H9 (cell line): ENCODE measurements at regions not wholly inside any gene's neighbourhood (a gene's known extent, or its start where the extent isn't known, plus 50 kb on each side); places are given as distances from the start of the nearest gene placed in this dataset.

Experiments
- DNase-seq: peaks from one replicate; pipeline ENCODE4 v3.0.0-alpha.2; 2017
- H2AFZ ChIP-seq: one replicate; pipeline ENCODE4 v1.6.1; 2013; ENCODE audit warnings: mild to moderate bottlenecking, low read length, control low read depth, moderate library complexity
- H2AK5ac ChIP-seq: 2 replicates; pipeline ENCODE4 v1.6.1; 2013; ENCODE audit warnings: low read length, control low read depth, mixed read lengths; ENCODE audit not compliant: insufficient read length
- H2BK120ac ChIP-seq: one replicate; pipeline ENCODE4 v1.6.1; 2013; ENCODE audit warnings: low read depth, mild to moderate bottlenecking, low read length, control low read depth, inconsistent platforms; ENCODE audit not compliant: poor library complexity, severe bottlenecking
- H2BK12ac ChIP-seq: 2 replicates; pipeline ENCODE4 v1.6.1; 2013; ENCODE audit warnings: low read length, control low read depth, mixed read lengths, low read depth; ENCODE audit not compliant: insufficient read length
- H2BK15ac ChIP-seq: 2 replicates; pipeline ENCODE4 v1.6.1; 2013; ENCODE audit warnings: low read depth, low read length, control low read depth
- H2BK20ac ChIP-seq: one replicate; pipeline ENCODE4 v1.6.1; 2013; ENCODE audit warnings: low read depth, mild to moderate bottlenecking, low read length, control low read depth, inconsistent platforms; ENCODE audit not compliant: poor library complexity, severe bottlenecking
- H2BK5ac ChIP-seq: 2 replicates; pipeline ENCODE4 v1.6.1; 2013; ENCODE audit warnings: low read length, control low read depth, mixed read lengths; ENCODE audit not compliant: insufficient read length
- H3K14ac ChIP-seq: 2 replicates; pipeline ENCODE4 v1.6.1; 2013; ENCODE audit warnings: low read length, control low read depth; ENCODE audit not compliant: insufficient read depth
- H3K18ac ChIP-seq: 2 replicates; pipeline ENCODE4 v1.6.1; 2013; ENCODE audit warnings: low read depth, mild to moderate bottlenecking, mixed read lengths, low read length, control low read depth; ENCODE audit not compliant: insufficient read length
- H3K23ac ChIP-seq: 2 replicates; pipeline ENCODE4 v1.6.1; 2013; ENCODE audit warnings: low read length, control low read depth, mixed read lengths, low read depth; ENCODE audit not compliant: insufficient read length
- H3K23me2 ChIP-seq: 2 replicates; pipeline ENCODE4 v1.6.1; 2013; ENCODE audit warnings: low read depth, mild to moderate bottlenecking, mixed read lengths, low read length, control low read depth; ENCODE audit not compliant: insufficient read length, poor library complexity, severe bottlenecking
- H3K27ac ChIP-seq: 2 replicates; pipeline ENCODE4 v1.5.1; 2013; ENCODE audit warnings: low read length, control low read depth, mixed read lengths, low read depth; ENCODE audit not compliant: insufficient read length
- H3K27me3 ChIP-seq: 2 replicates; pipeline ENCODE4 v1.6.1; 2013; ENCODE audit warnings: low read length, control low read depth, inconsistent platforms; ENCODE audit not compliant: insufficient read depth
- H3K4ac ChIP-seq: 2 replicates; pipeline ENCODE4 v1.6.1; 2013; ENCODE audit warnings: low read depth, mild to moderate bottlenecking, control low read depth, inconsistent platforms, low read length, moderate library complexity
- H3K4me1 ChIP-seq: 2 replicates; pipeline ENCODE4 v1.6.1; 2013; ENCODE audit warnings: low read length, control low read depth, inconsistent platforms; ENCODE audit not compliant: insufficient read depth
- H3K4me2 ChIP-seq: 2 replicates; pipeline ENCODE4 v1.6.1; 2013; ENCODE audit warnings: low read length, control low read depth, mixed read lengths; ENCODE audit not compliant: insufficient read length, insufficient read depth
- H3K56ac ChIP-seq: 2 replicates; pipeline ENCODE4 v1.6.1; 2013; ENCODE audit warnings: low read depth, mild to moderate bottlenecking, mixed read lengths, low read length, control low read depth; ENCODE audit not compliant: insufficient read length
- H3K79me1 ChIP-seq: 2 replicates; pipeline ENCODE4 v1.6.1; 2013; ENCODE audit warnings: low read depth, mild to moderate bottlenecking, moderate library complexity, low read length, control low read depth, inconsistent platforms; ENCODE audit not compliant: insufficient read depth, poor library complexity, severe bottlenecking
- H3K79me2 ChIP-seq: 2 replicates; pipeline ENCODE4 v1.6.1; 2013; ENCODE audit warnings: low read length, control low read depth, inconsistent platforms; ENCODE audit not compliant: insufficient read depth
- H3K9ac ChIP-seq: 2 replicates; pipeline ENCODE4 v1.6.1; 2013; ENCODE audit warnings: low read length, control low read depth, mixed read lengths; ENCODE audit not compliant: insufficient read length; ENCODE audit errors: extremely low read depth
- H3K9me3 ChIP-seq: one replicate; pipeline ENCODE4 v1.6.1; 2013; ENCODE audit warnings: low read depth, low read length, inconsistent platforms; ENCODE audit not compliant: control insufficient read depth
- H3T11ph ChIP-seq: one replicate; pipeline ENCODE4 v1.6.1; 2013; ENCODE audit warnings: mild to moderate bottlenecking, low read length, control low read depth, inconsistent platforms
- H4K20me1 ChIP-seq: one replicate; pipeline ENCODE4 v1.6.1; 2013; ENCODE audit not compliant: control insufficient read depth, insufficient read length, insufficient read depth
- H4K5ac ChIP-seq: 2 replicates; pipeline ENCODE4 v1.6.1; 2013; ENCODE audit warnings: low read depth, mild to moderate bottlenecking, mixed read lengths, low read length, control low read depth; ENCODE audit not compliant: insufficient read length
- H4K8ac ChIP-seq: replicated peaks from 2 replicates; pipeline ENCODE4 v1.6.1; 2013; ENCODE audit warnings: low read length, control low read depth, mixed read lengths, low read depth; ENCODE audit not compliant: insufficient read length
- H4K91ac ChIP-seq: 2 replicates; pipeline ENCODE4 v1.6.1; 2013; ENCODE audit warnings: low read depth, mild to moderate bottlenecking, moderate library complexity, mixed read lengths, low read length, control low read depth; ENCODE audit not compliant: insufficient read length
- H3K27ac Mint-ChIP-seq, 3 experiments: 2 replicates in 2 of 3; 3 replicates in 1 of 3; pipeline ENCODE4 v1.8.0; 2020 to 2021; ENCODE audit warnings: mixed read lengths in 3 of 3, mild to moderate bottlenecking in 1 of 3, moderate library complexity in 1 of 3
- H3K27me3 Mint-ChIP-seq: 2 replicates; pipeline ENCODE4 v1.8.0; 2021; ENCODE audit warnings: low read depth, mild to moderate bottlenecking, moderate library complexity, mixed read lengths
- H3K36me3 Mint-ChIP-seq, 3 experiments: 2 replicates in 2 of 3; 3 replicates in 1 of 3; pipeline ENCODE4 v1.8.0; 2020 to 2021; ENCODE audit warnings: low read depth in 3 of 3, mixed read lengths in 3 of 3; ENCODE audit not compliant: insufficient read depth in 1 of 3
- H3K4me1 Mint-ChIP-seq, 2 experiments: 2 replicates each; pipeline ENCODE4 v1.8.0; 2020; ENCODE audit warnings: mixed read lengths in 2 of 2
- H3K4me3 Mint-ChIP-seq, 2 experiments: 2 replicates in 1 of 2; 3 replicates in 1 of 2; pipeline ENCODE4 v1.8.0; 2020 to 2021; ENCODE audit warnings: mild to moderate bottlenecking in 2 of 2, mixed read lengths in 2 of 2, moderate library complexity in 1 of 2
- H3K9me3 Mint-ChIP-seq, 2 experiments: 2 replicates in 1 of 2; 3 replicates in 1 of 2; pipeline ENCODE4 v1.8.0; 2020; ENCODE audit warnings: mild to moderate bottlenecking in 2 of 2, mixed read lengths in 2 of 2, moderate library complexity in 1 of 2
- CTCF ChIP-seq: fragments of 200-600 bp; sonication (generic); conservative IDR thresholded peaks from 3 replicates; pipeline ENCODE4 v1.8.0; 2021; ENCODE audit warnings: antibody characterized with exemption, mild to moderate bottlenecking
- WGBS: extraction: QIAGEN DNeasy Blood & Tissue Kit; methylation state at CpG from one replicate; pipeline ENCODE4 v1.1.7; 2013; ENCODE audit warnings: missing lambda C conversion rate, low lambda C conversion rate, mixed read lengths; ENCODE audit not compliant: insufficient read length; ENCODE audit errors: extremely low coverage; 5-methylcytosine and 5-hydroxymethylcytosine counted together

DNA sequence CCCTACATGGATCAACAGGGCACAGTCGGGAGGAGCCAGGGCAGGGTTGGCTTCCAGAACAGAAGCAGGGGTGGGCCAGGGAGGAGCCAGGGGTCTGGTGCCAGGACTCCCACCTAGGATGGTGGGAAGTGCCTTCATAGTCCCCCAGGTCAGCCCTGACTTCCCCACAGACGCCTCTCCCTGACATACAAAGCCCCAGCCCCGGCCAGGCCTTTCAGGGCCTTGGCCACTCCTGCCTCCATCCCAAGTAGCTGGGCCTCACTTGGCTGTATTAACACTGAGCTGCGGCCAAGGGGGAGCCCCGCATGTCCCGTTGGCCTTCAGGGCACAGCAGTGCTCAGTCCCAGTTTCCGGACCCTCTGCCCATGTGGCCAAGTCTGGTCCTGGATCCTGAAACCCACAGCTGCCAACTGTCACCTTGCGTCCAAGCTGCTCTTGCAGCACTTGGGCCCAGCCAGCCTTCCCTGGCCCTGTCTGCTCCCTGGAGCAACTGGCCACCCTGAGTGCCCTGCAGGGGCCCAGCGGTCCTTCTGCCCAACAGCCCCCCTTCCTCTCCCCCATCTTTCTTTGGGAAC lies 627.8 kb downstream of the MATN1 start:
- Histone ChIP-seq H3K27ac (no peak overlapping the region), H4K20me1 (no peaks in the 10 kb centered on the region), H4K5ac (no peak overlapping the region), H3K56ac (no peak overlapping the region), H4K8ac (no peak overlapping the region), H3K4me2 (no peak overlapping the region), H3K23ac (no peak overlapping the region), H3K14ac (no peak overlapping the region), H3K4ac (no peak overlapping the region), H2BK20ac (no peak overlapping the region), H2BK120ac (no peak overlapping the region), H3K79me1 (no peaks in the 10 kb centered on the region), H3K18ac (no peak overlapping the region), H2BK5ac (no peak overlapping the region), H3K23me2 (no peaks in the 10 kb centered on the region), H2BK15ac (no peak overlapping the region), H3K4me1 (no peaks in the 10 kb centered on the region), H2AFZ (no peak overlapping the region), H3T11ph (no peak overlapping the region), H4K91ac (no peak overlapping the region), H2AK5ac (no peak overlapping the region), H3K9ac (no peak overlapping the region), H3K79me2 (no peaks in the 10 kb centered on the region), H3K9me3 (no peaks in the 10 kb centered on the region), H2BK12ac (no peak overlapping the region), H3K27me3 (no peaks in the 10 kb centered on the region)
- Mint-ChIP-seq H3K27ac (no peak overlapping the region), H3K9me3 (peaks cover 30 to 31% of the 10 kb centered on the region in 2 experiments), H3K36me3 (peaks cover 4 to 20% (median 17%) of the 10 kb centered on the region in 3 experiments), H3K4me1 (peaks cover 6 to 8% of the 10 kb centered on the region in 2 experiments; a peak in 3 of 4 replicates), H3K4me3 (no peak overlapping the region), H3K27me3 (peaks cover 17% of the 10 kb centered on the region)
- no peak for TF ChIP-seq CTCF
- no peak for DNase-seq
- no CpG with 5 or more reads among the region's 9 CpGs for WGBS
